ENCODE measurements at regions not wholly inside any gene's neighbourhood (a gene's known extent, or its start where the extent isn't known, plus 50 kb on each side); places are given as distances from the start of the nearest gene placed in this dataset.

DNA sequence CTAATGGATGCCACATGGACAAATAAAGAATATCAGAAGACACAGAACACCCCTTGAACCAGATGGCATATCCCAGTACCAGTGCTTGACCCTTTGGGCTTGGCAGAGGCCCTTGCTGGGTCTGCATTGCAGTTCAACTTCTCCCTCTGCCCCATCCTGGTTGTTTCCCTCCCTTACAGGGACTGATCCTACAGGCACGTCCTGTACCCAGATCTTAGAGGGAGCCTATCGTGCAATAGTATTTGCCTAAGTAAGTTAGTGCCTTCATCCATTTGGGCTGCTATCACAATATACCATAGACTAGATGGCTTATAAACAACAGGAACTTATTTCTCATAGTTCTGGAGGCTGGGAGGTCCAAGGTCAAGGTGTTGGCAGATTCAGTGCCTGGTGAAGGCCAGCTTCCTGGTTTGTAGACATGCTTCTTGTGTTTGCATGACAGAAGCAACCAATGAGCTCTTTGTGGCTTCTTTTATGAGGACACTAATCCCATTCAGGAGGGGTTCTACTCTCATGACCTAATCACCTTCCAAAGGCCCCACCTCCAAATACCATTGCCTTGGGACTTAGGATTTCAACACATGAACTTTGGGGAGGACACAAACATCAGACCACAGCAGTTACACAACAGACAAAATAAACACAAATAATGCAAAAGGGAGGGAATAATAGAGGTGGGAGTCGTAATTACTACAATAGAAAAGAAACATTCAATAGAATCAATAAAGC, 146.5 kb upstream of the MSX1 start:
- Histone ChIP-seq H3K9me3 (no peaks in the 10 kb centered on the region), H3K27me3 (no peaks in the 10 kb centered on the region), H3K4me1 (ENCODE audit: insufficient read depth) (peaks cover 4% of the 10 kb centered on the region), H3K27ac (no peak overlapping the region), H3K4me3 (no peak overlapping the region), H3K36me3 (no peaks in the 10 kb centered on the region)
- TF ChIP-seq CTCF (IDR thresholded peaks at IDR 0.05) (no peak), POLR2A (IDR thresholded peaks at IDR 0.05) (no peak), EP300 (IDR thresholded peaks at IDR 0.05) (no peak)
- intact Hi-C loops (cut with DNase I): no loop called here
- WGBS, 3 donors: 89 to 95% (median 91%) methylated on average over 3 of the region's 3 CpGs
- no peak for DNase-seq

- Histone ChIP-seq H3K9me3 (no peaks in the 10 kb centered on the region), H3K27me3 (no peaks in the 10 kb centered on the region), H3K36me3 (no peaks in the 10 kb centered on the region), H3K27ac (no peak overlapping the region), H3K4me1 (ENCODE audit: insufficient read depth) (peaks cover 4% of the 10 kb centered on the region), H3K4me3 (no peak overlapping the region)
- TF ChIP-seq EP300 (IDR thresholded peaks at IDR 0.05) (no peak), POLR2A (IDR thresholded peaks at IDR 0.05) (no peak), CTCF (IDR thresholded peaks at IDR 0.05) (no peak)
- WGBS, 3 donors: 92 to 94% (median 93%) methylated on average over 3 of the region's 3 CpGs
- intact Hi-C loops (cut with DNase I): no loop called here
- no peak for DNase-seq
These were observed 147.6 kb upstream of the MSX1 start for GRCh38 chr4:4711902-4712301.

- WGBS, 3 donors: 80 to 94% (median 92%) methylated on average over 5 of the region's 5 CpGs
- TF ChIP-seq CTCF (IDR thresholded peaks at IDR 0.05) (no peak), EP300 (IDR thresholded peaks at IDR 0.05) (no peak)
These were observed 149.7 kb upstream of the MSX1 start for GRCh38 chr4:4709736-4710135.

GRCh38 chr4:4704267-4704666, 155.2 kb upstream of the MSX1 start:
- H3K27me3 ChIP-seq: no peaks in the 10 kb centered on the region
- H3K36me3 ChIP-seq: no peaks in the 10 kb centered on the region
- intact Hi-C loops (cut with DNase I): no loop called here
- WGBS, 3 donors: 76 to 84% (median 84%) methylated on average over 7 of the region's 7 CpGs
- no peaks in the 10 kb centered on the region for H3K4me1 ChIP-seq (ENCODE audit: insufficient read depth)
- TF ChIP-seq EP300 (IDR thresholded peaks at IDR 0.05): no peak
- no peak for TF ChIP-seq CTCF (IDR thresholded peaks at IDR 0.05)
- TF ChIP-seq POLR2A (IDR thresholded peaks at IDR 0.05): no peak
- H3K4me3 ChIP-seq: no peak overlapping the region
- no peak for DNase-seq
- no peak overlapping the region for H3K27ac ChIP-seq
- H3K9me3 ChIP-seq: no peaks in the 10 kb centered on the region

More at GRCh38 chr4:4709736-4710135, 149.7 kb upstream of the MSX1 start:
- Histone ChIP-seq H3K4me1 (ENCODE audit: insufficient read depth) (peaks cover 4% of the 10 kb centered on the region), H3K4me3 (no peak overlapping the region), H3K36me3 (no peaks in the 10 kb centered on the region), H3K27me3 (no peaks in the 10 kb centered on the region), H3K27ac (no peak overlapping the region), H3K9me3 (no peaks in the 10 kb centered on the region)
- intact Hi-C loops (cut with DNase I): no loop called here
- DNase-seq: no peak

Data from ovary (tissue), 7 donors.